Kidney (tissue), 13 donors: ENCODE measurements at regions not wholly inside any gene's neighbourhood (a gene's known extent, or its start where the extent isn't known, plus 50 kb on each side); places are given as distances from the start of the nearest gene placed in this dataset.

Experiments used
- DNase-seq, 5 donors: peaks; one replicate each; pipeline ENCODE4 v3.0.0-alpha.2; 2013 to 2020
- FAIRE-seq: peaks from 2 replicates; lab custom pipeline; 2012; peaks lifted over from hg19 to GRCh38; lab: Jason Lieb, UNC
- H3K27ac ChIP-seq, 2 donors: one replicate each; pipeline ENCODE4 v1.7.0; 2013; ENCODE audit warnings: low read depth in 2 of 2, low read length in 2 of 2, inconsistent platforms in 1 of 2
- H3K27me3 ChIP-seq: one replicate; pipeline ENCODE4 v1.7.1; 2013; ENCODE audit warnings: low read length, inconsistent platforms; ENCODE audit not compliant: control insufficient read depth, insufficient read depth
- H3K36me3 ChIP-seq, 3 donors: one replicate each; pipeline versions ENCODE4 v1.7.0 to v1.7.1; 2013; ENCODE audit warnings: low read length in 3 of 3, control low read depth in 1 of 3, inconsistent platforms in 1 of 3; ENCODE audit not compliant: insufficient read depth in 3 of 3, control insufficient read depth in 2 of 3
- H3K4me1 ChIP-seq, 3 donors: one replicate each; pipeline versions ENCODE4 v1.7.0 to v1.7.1; 2013; ENCODE audit warnings: low read length in 3 of 3, inconsistent platforms in 1 of 3, low read depth in 1 of 3; ENCODE audit not compliant: control insufficient read depth in 2 of 3, insufficient read depth in 2 of 3
- H3K4me3 ChIP-seq, 3 donors: one replicate each; pipeline versions ENCODE4 v1.7.0 to v1.8.1; 2013; ENCODE audit warnings: low read length in 3 of 3, control low read depth in 1 of 3, inconsistent platforms in 1 of 3
- H3K9ac ChIP-seq, 3 donors: one replicate each; pipeline versions ENCODE4 v1.7.0 to v1.7.1; 2013; ENCODE audit warnings: low read length in 3 of 3, control low read depth in 1 of 3, inconsistent platforms in 1 of 3
- H3K9me3 ChIP-seq, 3 donors: one replicate each; pipeline versions ENCODE4 v1.7.0 to v1.7.1; 2013; ENCODE audit warnings: low read length in 3 of 3, control low read depth in 1 of 3, inconsistent platforms in 1 of 3; ENCODE audit not compliant: control insufficient read depth in 2 of 3, insufficient read depth in 1 of 3
- CTCF ChIP-seq: IDR thresholded peaks from 3 replicates; pipeline ENCODE4 v1.5.1; 2012; ENCODE audit warnings: mild to moderate bottlenecking, moderate library complexity, borderline replicate concordance; ENCODE audit not compliant: insufficient read depth; ENCODE audit errors: extremely low read depth
- intact Hi-C: fragments of 100-400 bp; cut with DNase I; formaldehyde crosslinking; loops from one replicate; pipeline ENCODE4 v1.11.1; 2022
- donor health status: control.
- donor health status: control.
- donor health status: control.
- donor health status: control.
- donor health status: control.
- donor health status: DM: yes; HTN: yes; CAD: no.
- donor health status: Normal renal cell carcinoma (clear cell type).

DNA sequence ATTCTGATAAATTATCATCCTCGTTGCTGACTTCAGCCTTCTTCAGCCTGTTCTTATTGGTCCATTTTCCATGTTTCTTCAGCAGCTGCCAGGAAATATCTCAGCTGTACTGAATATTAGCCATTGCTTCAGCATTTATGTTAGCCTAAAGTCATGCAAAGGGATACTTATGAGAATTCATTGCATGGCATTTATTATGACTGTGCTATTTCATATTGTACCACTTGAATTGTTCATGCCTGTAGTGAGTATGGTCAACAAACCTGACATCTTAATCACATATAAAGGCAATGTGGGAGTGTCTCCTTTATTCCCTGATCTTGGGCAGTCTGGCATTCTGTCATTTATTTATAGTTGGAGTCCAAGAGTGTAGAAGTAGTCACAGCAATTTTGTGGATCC, 193.4 kb upstream of the SLC35B3 start:
- FAIRE-seq (no peak), DNase-seq (no peak)
- TF ChIP-seq CTCF = no peak
- Histone ChIP-seq H3K27ac (no peak overlapping the region), H3K27me3 (no peaks in the 10 kb centered on the region), H3K36me3 (no peaks in the 10 kb centered on the region), H3K4me3 (no peak overlapping the region), H3K9ac (no peak overlapping the region), H3K4me1 (no peaks in the 10 kb centered on the region), H3K9me3 (no peaks in the 10 kb centered on the region)
- intact Hi-C loops = no loop called here

GRCh38 chr6:8628063-8628462, 192.7 kb upstream of the SLC35B3 start:
- no peak for TF ChIP-seq CTCF
- H3K9ac ChIP-seq = no peak overlapping the region
- no peaks in the 10 kb centered on the region for H3K27me3 ChIP-seq
- no peak for FAIRE-seq
- intact Hi-C loops = no loop called here
- DNase-seq = no peak
- no peaks in the 10 kb centered on the region for H3K36me3 ChIP-seq
- H3K27ac ChIP-seq = no peak overlapping the region
- H3K4me3 ChIP-seq = no peak overlapping the region
- H3K4me1 ChIP-seq = no peaks in the 10 kb centered on the region
- H3K9me3 ChIP-seq = no peaks in the 10 kb centered on the region

DNA sequence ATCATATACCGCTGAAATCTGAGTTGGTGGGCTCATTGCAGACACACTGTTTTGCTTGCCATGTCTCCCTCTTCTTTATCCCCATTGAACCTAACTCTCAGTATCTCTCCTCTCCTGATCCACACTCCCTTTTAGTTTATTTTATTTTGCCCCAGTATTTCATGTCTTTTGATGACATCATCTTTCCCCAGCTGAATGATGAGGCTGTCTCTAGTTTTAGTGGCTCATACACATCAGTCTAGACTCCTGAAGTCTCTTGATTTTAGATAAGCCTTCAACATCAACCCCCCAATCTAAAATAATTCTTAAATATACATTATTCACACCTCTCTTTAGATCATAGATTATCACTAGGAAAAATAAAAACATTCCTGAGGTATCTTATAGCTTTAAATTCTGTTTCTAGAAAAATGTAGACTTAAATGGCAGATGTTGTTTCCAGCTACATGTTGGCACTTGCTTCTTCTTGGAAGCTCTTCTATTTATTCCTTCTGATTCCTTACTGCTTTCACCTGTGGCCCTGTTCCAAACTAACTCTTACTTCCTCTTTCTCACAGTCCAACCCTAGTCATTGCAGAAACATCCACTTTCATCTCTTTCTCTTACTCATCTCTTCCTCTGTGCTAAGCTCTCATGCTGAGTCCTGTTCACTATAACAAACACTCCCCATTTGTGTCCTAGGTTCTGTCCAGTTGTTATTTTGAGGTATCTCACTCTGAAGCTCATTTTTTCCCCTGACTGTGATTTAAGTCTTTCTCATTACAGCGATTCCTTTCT, 191.9 kb upstream of the SLC35B3 start:
- TF ChIP-seq CTCF = no peak
- H3K9ac ChIP-seq = no peak overlapping the region
- H3K4me1 ChIP-seq = no peaks in the 10 kb centered on the region
- intact Hi-C loops = no loop called here
- no peaks in the 10 kb centered on the region for H3K27me3 ChIP-seq
- no peaks in the 10 kb centered on the region for H3K9me3 ChIP-seq
- FAIRE-seq (no peak), DNase-seq (no peak)
- H3K36me3 ChIP-seq = no peaks in the 10 kb centered on the region
- H3K4me3 ChIP-seq = no peak overlapping the region
- H3K27ac ChIP-seq = no peak overlapping the region
